NCI-H510A treated with DMSO at 0.1 percent for 48 hours (cell line): ENCODE measurements at regions not wholly inside any gene's neighbourhood (a gene's known extent, or its start where the extent isn't known, plus 50 kb on each side); places are given as distances from the start of the nearest gene placed in this dataset.
"Not testable (repeated sequence)": the region's sequence is repeated elsewhere in the genome, so short reads cannot be mapped to it uniquely, and the experiment has no call there.

ENCODE experiments used
- DNase-seq: peaks from one replicate; lab custom pipeline; 2025; lab: John Stamatoyannopoulos, UW

DNA sequence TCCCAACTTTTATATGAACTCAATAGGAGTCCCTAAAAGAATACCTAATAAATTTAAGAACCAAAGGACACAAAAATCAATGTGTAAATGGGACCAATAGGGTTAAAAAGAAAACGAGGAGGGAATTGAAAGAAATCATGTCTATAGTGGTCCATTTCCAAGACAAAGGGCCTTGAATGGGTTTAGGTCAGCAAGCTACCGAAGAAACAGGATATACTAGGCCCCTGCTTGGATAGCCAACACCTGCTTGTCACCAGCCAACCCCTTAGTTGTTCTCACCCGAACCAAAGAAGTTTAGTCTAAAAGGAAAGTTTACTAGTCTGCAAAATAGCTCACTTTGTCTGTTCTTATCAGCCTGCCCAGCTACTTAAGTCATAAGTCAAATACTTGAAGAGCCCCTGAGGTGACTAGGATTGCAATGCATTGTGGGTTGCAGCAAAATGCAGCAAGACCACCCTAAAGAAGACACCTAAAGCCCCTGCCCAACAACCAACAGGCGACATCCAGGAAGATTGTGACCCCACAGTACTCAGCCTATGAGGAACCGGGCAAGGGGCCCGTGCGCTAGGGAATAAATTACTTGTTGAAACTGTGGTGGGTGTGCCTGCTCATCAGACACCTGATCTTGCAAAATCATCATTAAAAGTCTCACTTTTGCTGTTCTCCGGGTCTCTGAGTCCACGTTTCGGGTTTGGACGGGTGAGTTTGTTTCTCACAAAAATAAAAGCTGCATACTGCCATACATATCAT, 183.9 kb upstream of the PPP1R26 start:
- no peak for DNase-seq

GRCh38 chr9:135296735-135297455, 182.7 kb upstream of the PPP1R26 start:
- DNase-seq = no peak

GRCh38 chr9:135297456-135298075, 182.0 kb upstream of the PPP1R26 start:
- DNase-seq = no peak

DNA sequence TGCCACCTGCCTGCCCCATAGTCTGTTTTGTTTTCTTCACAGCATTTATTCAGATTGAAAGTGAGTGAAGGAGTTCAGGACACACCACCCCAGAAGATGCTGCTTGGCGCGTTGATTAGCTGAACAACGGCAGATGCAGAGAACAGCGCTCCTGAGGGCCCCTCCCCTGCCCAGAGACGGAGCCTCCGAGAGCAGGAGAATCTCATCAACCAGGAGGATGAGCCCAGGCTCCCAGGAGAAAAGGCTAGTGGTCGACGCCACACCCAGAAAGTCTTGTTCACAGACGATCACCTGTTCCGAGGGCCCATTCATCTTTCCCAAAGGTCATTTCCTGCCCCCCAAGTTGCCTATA, 180.4 kb upstream of the PPP1R26 start:
- DNase-seq = no peak

GRCh38 chr9:135299651-135300345, 179.8 kb upstream of the PPP1R26 start:
- no peak for DNase-seq

GRCh38 chr9:135300346-135301141, 179.0 kb upstream of the PPP1R26 start:
- no peak for DNase-seq

- no peak for DNase-seq
These were observed 178.0 kb upstream of the PPP1R26 start for GRCh38 chr9:135301271-135302263.

DNA sequence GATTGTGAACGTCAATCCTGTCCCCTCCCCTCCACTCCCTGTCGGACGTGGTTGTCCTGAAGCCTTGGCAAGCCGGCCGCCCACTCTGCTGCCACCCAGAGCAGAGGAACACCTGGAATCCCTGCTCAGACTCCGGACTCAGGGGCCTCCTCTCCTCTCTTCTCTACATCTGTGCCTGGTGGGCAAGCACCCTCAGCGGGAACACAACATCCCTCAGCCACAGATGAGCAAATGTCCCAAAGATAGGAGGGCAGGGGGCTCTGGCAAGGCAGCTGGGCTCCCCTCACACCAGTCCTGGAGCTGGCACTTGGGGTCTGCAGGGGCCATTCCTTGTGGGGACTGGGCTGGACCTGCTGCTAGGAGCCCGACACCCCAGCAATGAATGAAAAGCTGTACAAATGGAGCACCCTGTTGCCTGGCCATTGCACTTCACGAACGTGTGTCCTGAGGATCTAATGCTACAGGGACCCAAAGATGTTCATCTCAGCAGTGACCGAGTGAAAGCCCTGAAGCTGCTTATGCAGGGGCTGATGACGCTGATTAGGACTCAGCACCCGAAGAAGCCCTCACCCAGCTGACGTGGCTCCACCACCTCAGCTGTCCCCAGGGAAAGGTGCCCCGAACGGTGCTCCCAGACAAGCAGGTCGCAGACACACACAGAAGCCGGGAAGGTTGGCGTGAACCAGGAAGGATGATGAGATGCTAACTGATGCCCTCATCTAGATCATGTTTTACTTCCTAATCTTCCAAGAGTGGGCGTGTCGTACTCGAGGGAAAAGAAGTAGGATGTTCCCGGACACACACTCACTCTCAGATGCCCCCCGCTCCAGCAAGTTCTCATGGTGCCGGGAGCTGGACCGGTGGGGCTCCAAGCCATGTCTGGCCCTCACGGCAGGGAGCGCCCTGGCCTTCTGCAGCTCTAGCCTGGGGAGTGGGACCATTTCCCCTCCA, 177.0 kb upstream of the PPP1R26 start:
- DNase-seq = no peak

DNA sequence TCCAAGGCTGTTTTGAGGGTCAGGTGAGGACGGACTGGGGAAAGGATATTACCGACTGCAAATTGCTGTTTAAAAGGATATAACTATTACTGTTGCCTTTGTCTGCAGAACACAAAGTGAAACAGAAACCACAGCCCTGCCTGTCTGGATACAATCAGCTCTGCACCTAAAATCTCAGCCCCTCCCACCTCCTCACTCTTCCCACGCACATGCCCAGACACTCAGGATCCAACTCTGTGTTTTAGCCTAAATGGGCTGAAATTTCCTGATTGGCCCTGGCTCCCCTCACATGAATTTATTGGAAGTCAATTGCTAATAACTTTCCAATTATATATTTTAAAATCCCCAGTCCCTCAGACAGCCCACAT, 176.3 kb upstream of the PPP1R26 start:
- no peak for DNase-seq

DNA sequence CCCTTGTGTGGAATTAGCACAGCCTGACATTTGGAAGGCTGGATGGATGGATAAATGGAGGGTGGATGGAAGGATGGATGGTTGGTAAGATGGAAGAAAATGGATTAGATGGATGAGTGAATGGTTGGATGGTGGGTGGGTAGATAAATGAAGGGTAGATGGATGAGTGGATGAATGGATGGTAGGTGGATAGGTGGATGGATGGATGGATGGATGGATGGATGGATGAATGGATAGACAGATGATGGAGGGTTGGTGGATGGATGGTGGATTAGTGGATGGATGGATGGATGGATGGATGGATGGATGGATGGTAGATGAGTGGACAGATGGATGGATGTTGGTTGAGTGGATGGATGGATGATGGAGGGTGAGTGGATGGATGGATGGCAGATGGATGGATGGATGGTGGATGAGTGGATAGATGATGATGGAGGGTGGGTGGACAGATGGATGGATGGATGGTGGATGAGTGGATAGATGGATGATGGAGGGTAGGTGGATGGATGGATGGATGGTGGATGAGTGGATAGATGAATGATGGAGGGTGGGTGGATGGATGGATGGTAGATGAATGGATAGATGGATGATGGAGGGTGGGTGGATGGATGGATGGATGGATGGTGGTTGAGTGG, 175.6 kb upstream of the PPP1R26 start:
- DNase-seq = no peak

DNA sequence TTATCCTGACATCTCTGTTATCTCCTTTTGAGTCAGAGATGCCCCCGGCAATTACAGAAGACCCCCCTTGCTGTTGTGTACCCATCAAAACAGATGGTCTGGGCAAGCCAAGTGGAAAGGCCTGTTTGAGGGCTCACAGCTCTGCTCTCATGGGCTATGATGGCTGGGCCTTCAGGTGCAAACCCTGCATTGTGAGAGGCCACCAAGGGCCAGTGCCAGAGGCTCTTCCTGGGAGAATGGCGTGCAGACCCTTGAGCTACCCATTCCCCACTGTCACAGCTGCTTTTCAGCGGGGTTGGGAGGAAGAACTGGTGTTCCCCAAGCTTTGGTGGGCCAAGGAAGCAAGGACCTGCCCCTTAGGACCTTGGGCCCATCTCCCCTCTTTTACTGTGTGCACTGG, 174.7 kb upstream of the PPP1R26 start:
- no peak for DNase-seq

GRCh38 chr9:135305546-135306180, 173.9 kb upstream of the PPP1R26 start:
- DNase-seq = no peak

- no peak for DNase-seq
These were observed 172.9 kb upstream of the PPP1R26 start for GRCh38 chr9:135306699-135307098.

DNA sequence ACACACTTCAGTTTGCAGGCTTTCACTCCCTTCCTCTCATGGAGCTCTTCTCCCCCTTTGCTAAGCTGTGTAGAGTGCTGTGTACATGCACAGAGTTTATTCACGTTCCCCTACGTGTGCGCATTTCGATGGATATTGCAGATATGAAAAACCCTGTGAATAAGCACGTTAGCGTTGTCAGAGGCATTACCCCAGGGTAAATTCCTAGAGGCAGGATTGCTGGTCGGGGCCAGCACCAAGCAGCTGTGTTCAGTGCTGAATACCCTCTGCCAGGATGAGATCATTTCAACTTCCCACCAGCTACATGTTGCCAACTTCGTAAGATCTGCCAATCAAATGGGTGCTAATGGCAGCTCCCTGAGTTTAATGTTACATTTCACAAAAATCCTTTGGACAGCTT, 172.3 kb upstream of the PPP1R26 start:
- no peak for DNase-seq

DNA sequence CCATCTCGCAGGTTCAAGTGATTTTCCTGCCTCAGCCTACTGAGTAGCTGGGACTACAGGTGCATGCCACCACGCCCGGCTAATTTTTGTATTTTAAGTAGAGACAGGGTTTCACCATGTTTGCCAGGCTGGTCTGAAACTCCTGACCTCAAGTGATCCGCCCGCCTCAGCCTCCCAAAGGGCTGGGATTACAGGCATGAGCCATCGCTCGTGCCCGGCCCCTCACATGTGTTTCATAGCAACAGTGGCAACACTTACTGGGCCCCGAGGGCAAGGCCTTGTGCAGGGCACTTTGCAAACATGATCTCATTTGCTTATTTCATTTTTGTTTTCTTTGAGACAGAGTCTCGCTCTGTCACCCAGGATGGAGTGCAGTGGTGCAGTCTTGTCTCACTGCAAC, 171.7 kb upstream of the PPP1R26 start:
- not testable (repeated sequence) for DNase-seq

DNA sequence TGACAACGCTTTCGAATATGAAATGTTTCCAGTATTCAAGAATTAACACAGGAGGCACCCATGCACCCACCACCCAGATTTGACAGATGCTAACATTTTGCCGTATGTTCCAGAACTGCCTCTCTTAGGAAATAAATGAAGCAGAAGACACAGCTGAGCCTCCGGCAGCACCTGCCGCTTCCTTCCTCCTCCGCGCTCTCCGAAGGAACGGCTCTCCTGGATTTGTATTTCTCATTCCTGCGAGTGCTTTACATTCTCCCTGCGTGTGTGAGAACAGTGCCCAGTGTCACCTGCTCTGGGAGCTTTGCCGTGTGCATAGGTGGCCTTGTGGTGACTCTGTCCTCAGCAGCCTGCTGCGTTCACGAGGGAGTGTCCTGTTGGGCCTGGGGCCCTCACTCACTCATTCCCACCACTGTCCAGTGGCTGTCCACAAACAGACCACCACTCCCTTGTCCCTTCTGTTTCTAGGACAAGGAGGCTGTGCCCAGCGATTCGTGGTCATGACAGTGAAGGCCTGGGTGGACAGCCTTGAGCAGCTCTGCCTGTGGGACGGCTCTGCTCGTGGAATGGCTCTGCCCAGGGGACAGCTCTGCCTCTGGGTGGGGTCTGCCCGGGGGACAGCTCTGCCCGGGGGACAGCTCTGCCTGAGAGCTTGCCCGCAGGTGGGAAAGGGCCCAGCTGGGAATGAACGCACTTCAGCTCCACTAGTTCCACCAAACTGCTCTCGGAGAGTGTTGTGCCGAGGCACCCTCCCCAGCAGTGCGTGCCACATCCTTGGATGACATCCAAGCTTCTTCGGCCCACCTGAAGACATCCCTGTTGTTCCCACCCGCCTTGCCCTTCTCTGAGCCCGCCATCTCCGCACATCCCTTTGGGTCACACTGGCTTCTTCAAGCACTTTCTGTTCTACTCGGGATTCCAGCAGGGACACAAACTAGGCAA, 170.5 kb upstream of the PPP1R26 start:
- DNase-seq = no peak

GRCh38 chr9:135309763-135310125, 169.8 kb upstream of the PPP1R26 start:
- DNase-seq = no peak
